Breast epithelium (tissue), 3 donors: ENCODE measurements at regions not wholly inside any gene's neighbourhood (a gene's known extent, or its start where the extent isn't known, plus 50 kb on each side); places are given as distances from the start of the nearest gene placed in this dataset.

ENCODE experiments used
- POLR2A ChIP-seq: fragments of 450-650 bp; IDR thresholded peaks from one replicate; pipeline ENCODE4 v1.6.1; 2016; ENCODE audit warnings: antibody characterized with exemption, mild to moderate bottlenecking, moderate library complexity
- POLR2AphosphoS5 ChIP-seq, 3 donors: sonication (generic); formaldehyde crosslinking; IDR thresholded peaks; one replicate each; pipeline ENCODE4 v1.6.1; 2017; ENCODE audit warnings: antibody characterized with exemption in 3 of 3

DNA sequence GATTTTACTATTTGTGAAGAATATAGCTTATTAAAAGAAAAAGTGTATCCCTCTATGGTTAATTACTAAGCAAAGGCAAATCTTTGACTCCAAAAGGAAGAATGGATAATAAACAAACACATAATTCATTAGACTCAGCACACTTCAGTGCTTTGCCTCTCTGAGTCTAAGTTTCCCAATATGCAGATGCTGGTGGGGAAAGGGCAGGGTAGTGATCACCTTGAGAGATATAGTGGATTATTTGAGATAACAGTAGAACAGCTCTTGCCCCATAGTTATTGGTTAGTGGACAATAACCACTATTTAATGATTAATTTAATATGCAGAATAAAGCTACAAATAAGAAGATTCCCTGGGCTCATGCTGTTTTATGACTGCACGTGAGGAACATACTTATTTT is 98.2 kb upstream of the SLC8A1 start:
- TF ChIP-seq POLR2A (no peak), POLR2AphosphoS5 (IDR thresholded peaks at IDR 0.05) (no peak)
